Mesendoderm (in vitro differentiated cells): ENCODE measurements at regions not wholly inside any gene's neighbourhood (a gene's known extent, or its start where the extent isn't known, plus 50 kb on each side); places are given as distances from the start of the nearest gene placed in this dataset.
"Not testable (repeated sequence)": the region's sequence is repeated elsewhere in the genome, so short reads cannot be mapped to it uniquely, and the experiment has no call there.

Experiments
- DNase-seq: peaks from one replicate; pipeline ENCODE4 v3.0.0; 2013
- H2AK5ac ChIP-seq: 2 replicates; pipeline ENCODE4 v1.6.1; 2013; ENCODE audit warnings: low read length, inconsistent platforms
- H2BK120ac ChIP-seq: 2 replicates; pipeline ENCODE4 v1.6.1; 2013; ENCODE audit warnings: low read depth, mild to moderate bottlenecking, low read length, moderate library complexity, mixed read lengths
- H2BK15ac ChIP-seq: replicated peaks from 2 replicates; pipeline ENCODE4 v1.6.1; 2013; ENCODE audit warnings: low read depth, mild to moderate bottlenecking, moderate library complexity
- H2BK5ac ChIP-seq: 2 replicates; pipeline ENCODE4 v1.6.1; 2013; ENCODE audit warnings: low read length, inconsistent platforms
- H3K18ac ChIP-seq: 2 replicates; pipeline ENCODE4 v1.6.1; 2013; ENCODE audit warnings: mild to moderate bottlenecking, low read length, mixed read lengths
- H3K23ac ChIP-seq: one replicate; pipeline ENCODE4 v1.6.1; 2013; ENCODE audit warnings: low read length
- H3K27ac ChIP-seq: 2 replicates; pipeline ENCODE4 v1.5.1; 2013; ENCODE audit warnings: low read depth, mild to moderate bottlenecking, inconsistent platforms, low read length, moderate library complexity
- H3K27me3 ChIP-seq: 2 replicates; pipeline ENCODE4 v1.6.1; 2013; ENCODE audit warnings: low read length, control low read depth, mild to moderate bottlenecking, inconsistent platforms; ENCODE audit not compliant: insufficient read depth, poor library complexity
- H3K36me3 ChIP-seq: 2 replicates; pipeline ENCODE4 v1.6.1; 2013; ENCODE audit warnings: low read length, inconsistent platforms; ENCODE audit not compliant: control insufficient read depth, insufficient read depth
- H3K4ac ChIP-seq: one replicate; pipeline ENCODE4 v1.6.1; 2013; ENCODE audit warnings: low read depth, mild to moderate bottlenecking, low read length, moderate library complexity
- H3K4me1 ChIP-seq: 2 replicates; pipeline ENCODE4 v1.6.1; 2013; ENCODE audit warnings: low read depth, low read length, inconsistent platforms; ENCODE audit not compliant: control insufficient read depth
- H3K4me2 ChIP-seq: 2 replicates; pipeline ENCODE4 v1.6.1; 2013; ENCODE audit warnings: low read length
- H3K4me3 ChIP-seq: 2 replicates; pipeline ENCODE4 v1.5.1; 2013; ENCODE audit warnings: mild to moderate bottlenecking, low read length
- H3K56ac ChIP-seq: one replicate; pipeline ENCODE4 v1.6.1; 2013; ENCODE audit warnings: low read length
- H3K79me1 ChIP-seq: 2 replicates; pipeline ENCODE4 v1.6.1; 2013; ENCODE audit warnings: low read length, inconsistent platforms
- H3K79me2 ChIP-seq: 2 replicates; pipeline ENCODE4 v1.6.1; 2013; ENCODE audit warnings: mild to moderate bottlenecking, low read length; ENCODE audit not compliant: control insufficient read depth, insufficient read depth
- H3K9ac ChIP-seq: 2 replicates; pipeline ENCODE4 v1.6.1; 2013; ENCODE audit warnings: low read length, inconsistent platforms
- H4K5ac ChIP-seq: one replicate; pipeline ENCODE4 v1.6.1; 2013; ENCODE audit warnings: low read length
- H4K8ac ChIP-seq: one replicate; pipeline ENCODE4 v1.6.1; 2013; ENCODE audit warnings: low read depth, mild to moderate bottlenecking, control low read depth, low read length, moderate library complexity
- WGBS: extraction: QIAGEN DNeasy Blood & Tissue Kit; methylation state at CpG from one replicate; pipeline ENCODE4 v1.1.7; 2013; ENCODE audit warnings: low lambda C conversion rate, missing lambda C conversion rate; ENCODE audit not compliant: insufficient coverage; ENCODE audit errors: extremely low coverage; 5-methylcytosine and 5-hydroxymethylcytosine counted together

GRCh38 chr1:206337024-206337423, 133.3 kb upstream of the IKBKE start:
- H3K4me2 ChIP-seq, H3K4me1 ChIP-seq, H2BK5ac ChIP-seq, H4K5ac ChIP-seq, H3K18ac ChIP-seq, H3K4me3 ChIP-seq, H3K79me1 ChIP-seq, H2BK120ac ChIP-seq, H3K27ac ChIP-seq, H3K56ac ChIP-seq, H3K27me3 ChIP-seq, H3K9ac ChIP-seq, H3K36me3 ChIP-seq, H3K79me2 ChIP-seq, H3K23ac ChIP-seq, H2AK5ac ChIP-seq, H2BK15ac ChIP-seq, H3K4ac ChIP-seq, H4K8ac ChIP-seq: not testable (repeated sequence)
- WGBS, result no CpG with 5 or more reads among the region's 4 CpGs
- DNase-seq, result peak; percentile 88

- no CpG with 5 or more reads among the region's 2 CpGs for WGBS
- not testable (repeated sequence) for H4K8ac ChIP-seq
Measured at GRCh38 chr1:206350493-206351275, 119.6 kb upstream of the IKBKE start.

GRCh38 chr1:206351276-206352052, 118.8 kb upstream of the IKBKE start:
- WGBS, result no CpG with 5 or more reads among the region's 10 CpGs
- H3K79me1 ChIP-seq, H3K27ac ChIP-seq, H3K36me3 ChIP-seq, H2BK15ac ChIP-seq, DNase-seq, H3K4me3 ChIP-seq, H3K23ac ChIP-seq, H3K9ac ChIP-seq, H3K4me1 ChIP-seq, H4K5ac ChIP-seq, H3K4ac ChIP-seq, H3K27me3 ChIP-seq, H3K4me2 ChIP-seq, H3K18ac ChIP-seq, H3K79me2 ChIP-seq, H2AK5ac ChIP-seq, H4K8ac ChIP-seq, H2BK120ac ChIP-seq, H3K56ac ChIP-seq, H2BK5ac ChIP-seq: not testable (repeated sequence)

More at GRCh38 chr1:206350493-206351275, 119.6 kb upstream of the IKBKE start:
- not testable (repeated sequence) for H3K27me3 ChIP-seq, H3K4me3 ChIP-seq, H3K23ac ChIP-seq, H3K4ac ChIP-seq, H3K79me2 ChIP-seq, H3K9ac ChIP-seq, H2BK15ac ChIP-seq, H3K56ac ChIP-seq, H3K4me2 ChIP-seq, H3K18ac ChIP-seq, H3K4me1 ChIP-seq, H3K36me3 ChIP-seq, H2AK5ac ChIP-seq, H4K5ac ChIP-seq, H3K79me1 ChIP-seq, H3K27ac ChIP-seq, H2BK120ac ChIP-seq, H2BK5ac ChIP-seq
- DNase-seq, result peak; percentile 0

GRCh38 chr1:206356310-206356709, 114.0 kb upstream of the IKBKE start:
- H3K18ac ChIP-seq, H3K4me2 ChIP-seq, H3K9ac ChIP-seq, H2BK15ac ChIP-seq, H2BK120ac ChIP-seq, H4K8ac ChIP-seq, H3K4me1 ChIP-seq, H4K5ac ChIP-seq, H3K4ac ChIP-seq, H3K27me3 ChIP-seq, H3K4me3 ChIP-seq, H3K23ac ChIP-seq, H3K79me2 ChIP-seq, H2AK5ac ChIP-seq, H3K36me3 ChIP-seq, H3K56ac ChIP-seq, H3K79me1 ChIP-seq, H3K27ac ChIP-seq, H2BK5ac ChIP-seq: not testable (repeated sequence)
- peak; percentile 8 for DNase-seq

- H3K23ac ChIP-seq, H2AK5ac ChIP-seq, H2BK5ac ChIP-seq, H3K18ac ChIP-seq, H3K4ac ChIP-seq, H3K4me2 ChIP-seq, H2BK120ac ChIP-seq, DNase-seq, H3K4me1 ChIP-seq, H2BK15ac ChIP-seq, H3K4me3 ChIP-seq, H4K8ac ChIP-seq, H3K27ac ChIP-seq, H3K9ac ChIP-seq, H3K56ac ChIP-seq, H3K36me3 ChIP-seq, H3K79me2 ChIP-seq, H3K79me1 ChIP-seq, H3K27me3 ChIP-seq, H4K5ac ChIP-seq: not testable (repeated sequence)
- WGBS, result no CpG with 5 or more reads among the region's 3 CpGs
Measured at GRCh38 chr1:206357962-206358361, 112.3 kb upstream of the IKBKE start.
